Esophagus squamous epithelium (tissue), 4 donors: ENCODE measurements at regions not wholly inside any gene's neighbourhood (a gene's known extent, or its start where the extent isn't known, plus 50 kb on each side); places are given as distances from the start of the nearest gene placed in this dataset.

Experiments used
- POLR2A ChIP-seq, 4 donors: fragments of 450-650 bp; IDR thresholded peaks; one replicate each; pipeline ENCODE4 v1.6.1; 2017; ENCODE audit warnings: antibody characterized with exemption in 4 of 4, mild to moderate bottlenecking in 4 of 4, moderate library complexity in 3 of 4
- TF ChIP-seq, protein P1 (sequence below), 6 experiments: fragments of 450-650 bp in 4 of 6; fragments of 200-600 bp in 2 of 6; sonication (generic) in 2 of 6; IDR thresholded peaks; one replicate each; pipeline ENCODE4 v1.5.1; 2016 to 2019; ENCODE audit warnings: antibody characterized with exemption in 6 of 6, mild to moderate bottlenecking in 4 of 6, moderate library complexity in 4 of 6

DNA sequence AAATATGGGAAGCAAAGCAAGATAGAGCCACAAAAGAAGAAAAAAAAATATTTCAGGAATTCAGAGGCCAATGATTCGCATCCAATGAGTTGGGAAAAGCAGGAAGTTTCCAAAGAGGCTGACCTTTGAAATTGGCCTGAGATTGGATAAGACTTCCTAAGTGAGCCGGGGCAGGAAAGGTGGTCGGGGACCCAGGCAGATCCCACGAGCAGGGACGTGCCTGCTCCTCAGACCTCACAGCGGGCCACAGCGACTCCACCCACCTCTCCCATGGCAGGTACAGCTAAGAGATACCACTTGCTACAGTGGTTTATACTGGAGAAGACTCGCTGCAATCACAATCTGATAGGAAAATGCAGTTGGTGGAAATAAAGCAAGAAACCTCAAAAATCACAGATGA lies 102.8 kb upstream of the SALL3 start:
- no peak for TF ChIP-seq POLR2A (IDR thresholded peaks at IDR 0.05)
- TF ChIP-seq, protein P1, sequence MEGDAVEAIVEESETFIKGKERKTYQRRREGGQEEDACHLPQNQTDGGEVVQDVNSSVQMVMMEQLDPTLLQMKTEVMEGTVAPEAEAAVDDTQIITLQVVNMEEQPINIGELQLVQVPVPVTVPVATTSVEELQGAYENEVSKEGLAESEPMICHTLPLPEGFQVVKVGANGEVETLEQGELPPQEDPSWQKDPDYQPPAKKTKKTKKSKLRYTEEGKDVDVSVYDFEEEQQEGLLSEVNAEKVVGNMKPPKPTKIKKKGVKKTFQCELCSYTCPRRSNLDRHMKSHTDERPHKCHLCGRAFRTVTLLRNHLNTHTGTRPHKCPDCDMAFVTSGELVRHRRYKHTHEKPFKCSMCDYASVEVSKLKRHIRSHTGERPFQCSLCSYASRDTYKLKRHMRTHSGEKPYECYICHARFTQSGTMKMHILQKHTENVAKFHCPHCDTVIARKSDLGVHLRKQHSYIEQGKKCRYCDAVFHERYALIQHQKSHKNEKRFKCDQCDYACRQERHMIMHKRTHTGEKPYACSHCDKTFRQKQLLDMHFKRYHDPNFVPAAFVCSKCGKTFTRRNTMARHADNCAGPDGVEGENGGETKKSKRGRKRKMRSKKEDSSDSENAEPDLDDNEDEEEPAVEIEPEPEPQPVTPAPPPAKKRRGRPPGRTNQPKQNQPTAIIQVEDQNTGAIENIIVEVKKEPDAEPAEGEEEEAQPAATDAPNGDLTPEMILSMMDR (IDR thresholded peaks at IDR 0.05): no peak
